ENCODE measurements at regions not wholly inside any gene's neighbourhood (a gene's known extent, or its start where the extent isn't known, plus 50 kb on each side); places are given as distances from the start of the nearest gene placed in this dataset.
"Not testable (repeated sequence)": the region's sequence is repeated elsewhere in the genome, so short reads cannot be mapped to it uniquely, and the experiment has no call there.

GRCh38 chr9:30932226-30932625 lies 1452.2 kb upstream of the ACO1 start:
- Mint-ChIP-seq H3K4me1 (peaks cover 0 to 1% (median 0%) of the 10 kb centered on the region in 7 donors), H3K9me3 (no peaks in the 10 kb centered on the region), H3K27me3 (peaks cover 0 to 5% (median 0%) of the 10 kb centered on the region in 5 donors), H3K4me3 (no peak overlapping the region), H3K36me3 (no peaks in the 10 kb centered on the region), H3K27ac (no peak overlapping the region)
- Histone ChIP-seq H3K9me3 (ENCODE audit: control insufficient read depth in 2 of 3, low read length in 3 of 3) (no peaks in the 10 kb centered on the region), H3K36me3 (ENCODE audit: control insufficient read depth in 2 of 3, insufficient read depth in 3 of 3, low read length in 3 of 3) (no peaks in the 10 kb centered on the region), H3K27me3 (ENCODE audit: control insufficient read depth in 2 of 2, insufficient read depth in 2 of 2, low read length in 2 of 2) (no peaks in the 10 kb centered on the region), H3K27ac (ENCODE audit: low read depth, low read length) (no peak overlapping the region), H3K4me3 (ENCODE audit: low read length) (no peak overlapping the region), H3K4me1 (ENCODE audit: control insufficient read depth in 2 of 2, insufficient read depth in 2 of 2, low read length in 2 of 2) (no peaks in the 10 kb centered on the region)
- ChIA-PET CTCF (no interaction called here), POLR2A (no interaction called here)
- no peak for ATAC-seq
- no peak for DNase-seq
- intact Hi-C loops (cut with micrococcal nuclease) = no loop called here

GRCh38 chr9:30935730-30936129 lies 1448.7 kb upstream of the ACO1 start:
- Mint-ChIP-seq H3K27ac (no peak overlapping the region), H3K4me1 (peaks cover 0 to 1% (median 0%) of the 10 kb centered on the region in 7 donors), H3K36me3 (no peaks in the 10 kb centered on the region), H3K4me3 (no peak overlapping the region), H3K9me3 (no peaks in the 10 kb centered on the region), H3K27me3 (peaks cover 0 to 5% (median 0%) of the 10 kb centered on the region in 5 donors)
- Histone ChIP-seq H3K27me3 (ENCODE audit: control insufficient read depth in 2 of 2, insufficient read depth in 2 of 2, low read length in 2 of 2) (no peaks in the 10 kb centered on the region), H3K27ac (ENCODE audit: low read depth, low read length) (no peak overlapping the region), H3K36me3 (ENCODE audit: control insufficient read depth in 2 of 3, insufficient read depth in 3 of 3, low read length in 3 of 3) (no peaks in the 10 kb centered on the region), H3K9me3 (ENCODE audit: control insufficient read depth in 2 of 3, low read length in 3 of 3) (no peaks in the 10 kb centered on the region), H3K4me1 (ENCODE audit: control insufficient read depth in 2 of 2, insufficient read depth in 2 of 2, low read length in 2 of 2) (no peaks in the 10 kb centered on the region), H3K4me3 (ENCODE audit: low read length) (no peak overlapping the region)
- DNase-seq (no peak), ATAC-seq (no peak)
- intact Hi-C loops (cut with micrococcal nuclease) = no loop called here
- CTCF ChIA-PET = interaction anchor here (0.6 kb wide), 1 partner anchor 368 kb away, joined by 4 read pairs; no protein-coding TSS in a partner anchor
- POLR2A ChIA-PET = no interaction called here

- no peak overlapping the region for H3K4me3 ChIP-seq (ENCODE audit: low read length)
- H3K36me3 Mint-ChIP-seq = no peaks in the 10 kb centered on the region
- H3K9me3 Mint-ChIP-seq = no peaks in the 10 kb centered on the region
- no peaks in the 10 kb centered on the region for H3K9me3 ChIP-seq (ENCODE audit: control insufficient read depth in 2 of 3, low read length in 3 of 3)
- no peaks in the 10 kb centered on the region for H3K27me3 ChIP-seq (ENCODE audit: control insufficient read depth in 2 of 2, insufficient read depth in 2 of 2, low read length in 2 of 2)
- H3K4me1 ChIP-seq (ENCODE audit: control insufficient read depth in 2 of 2, insufficient read depth in 2 of 2, low read length in 2 of 2) = no peaks in the 10 kb centered on the region
- H3K4me1 Mint-ChIP-seq = peaks cover 0 to 1% (median 0%) of the 10 kb centered on the region in 7 donors
- POLR2A ChIA-PET = no interaction called here
- H3K4me3 Mint-ChIP-seq = no peak overlapping the region
- H3K27me3 Mint-ChIP-seq = peaks cover 0 to 5% (median 0%) of the 10 kb centered on the region in 5 donors
- H3K27ac ChIP-seq (ENCODE audit: low read depth, low read length) = no peak overlapping the region
- CTCF ChIA-PET = no interaction called here
- intact Hi-C loops (cut with micrococcal nuclease) = no loop called here
- no peaks in the 10 kb centered on the region for H3K36me3 ChIP-seq (ENCODE audit: control insufficient read depth in 2 of 3, insufficient read depth in 3 of 3, low read length in 3 of 3)
- H3K27ac Mint-ChIP-seq = no peak overlapping the region
- no peak for DNase-seq
- no peak for ATAC-seq
Measured at GRCh38 chr9:30937106-30937505, 1447.3 kb upstream of the ACO1 start.

- H3K4me1 ChIP-seq (ENCODE audit: control insufficient read depth in 2 of 2, insufficient read depth in 2 of 2, low read length in 2 of 2); H3K36me3 ChIP-seq (ENCODE audit: control insufficient read depth in 2 of 3, insufficient read depth in 3 of 3, low read length in 3 of 3); CTCF ChIA-PET; intact Hi-C loops (cut with micrococcal nuclease); DNase-seq; H3K4me3 Mint-ChIP-seq; H3K27ac ChIP-seq (ENCODE audit: low read depth, low read length); H3K36me3 Mint-ChIP-seq; H3K27me3 ChIP-seq (ENCODE audit: control insufficient read depth in 2 of 2, insufficient read depth in 2 of 2, low read length in 2 of 2); H3K4me3 ChIP-seq (ENCODE audit: low read length); H3K4me1 Mint-ChIP-seq; POLR2A ChIA-PET; H3K27me3 Mint-ChIP-seq; ATAC-seq; H3K27ac Mint-ChIP-seq; H3K9me3 ChIP-seq (ENCODE audit: control insufficient read depth in 2 of 3, low read length in 3 of 3): not testable (repeated sequence)
- peaks cover 0 to 13% (median 4%) of the 10 kb centered on the region in 11 donors for H3K9me3 Mint-ChIP-seq
Measured at GRCh38 chr9:30942852-30943251, 1441.6 kb upstream of the ACO1 start.

GRCh38 chr9:30943446-30944224 lies 1440.8 kb upstream of the ACO1 start:
- Mint-ChIP-seq H3K27me3 (no peaks in the 10 kb centered on the region), H3K4me1 (no peaks in the 10 kb centered on the region), H3K4me3 (no peak overlapping the region), H3K9me3 (peaks cover 0 to 17% (median 4%) of the 10 kb centered on the region in 11 donors), H3K27ac (no peak overlapping the region), H3K36me3 (peaks cover 0 to 3% (median 0%) of the 10 kb centered on the region in 5 donors)
- Histone ChIP-seq H3K27me3 (ENCODE audit: control insufficient read depth in 2 of 2, insufficient read depth in 2 of 2, low read length in 2 of 2) (no peaks in the 10 kb centered on the region), H3K4me3 (ENCODE audit: low read length) (no peak overlapping the region), H3K27ac (ENCODE audit: low read depth, low read length) (no peak overlapping the region), H3K36me3 (ENCODE audit: control insufficient read depth in 2 of 3, insufficient read depth in 3 of 3, low read length in 3 of 3) (no peaks in the 10 kb centered on the region), H3K9me3 (ENCODE audit: control insufficient read depth in 2 of 3, low read length in 3 of 3) (no peaks in the 10 kb centered on the region), H3K4me1 (ENCODE audit: control insufficient read depth in 2 of 2, insufficient read depth in 2 of 2, low read length in 2 of 2) (no peaks in the 10 kb centered on the region)
- DNase-seq = no peak
- CTCF ChIA-PET = no interaction called here
- intact Hi-C loops (cut with micrococcal nuclease) = no loop called here
- POLR2A ChIA-PET = no interaction called here
- ATAC-seq = no peak

GRCh38 chr9:30944225-30944569 lies 1440.2 kb upstream of the ACO1 start:
- ATAC-seq = no peak
- peaks cover 0 to 23% (median 5%) of the 10 kb centered on the region in 11 donors for H3K9me3 Mint-ChIP-seq
- H3K36me3 Mint-ChIP-seq = peaks cover 0 to 3% (median 0%) of the 10 kb centered on the region in 5 donors
- Histone ChIP-seq H3K27ac (ENCODE audit: low read depth, low read length) (no peak overlapping the region), H3K36me3 (ENCODE audit: control insufficient read depth in 2 of 3, insufficient read depth in 3 of 3, low read length in 3 of 3) (no peaks in the 10 kb centered on the region), H3K9me3 (ENCODE audit: control insufficient read depth in 2 of 3, low read length in 3 of 3) (no peaks in the 10 kb centered on the region), H3K4me3 (ENCODE audit: low read length) (no peak overlapping the region), H3K27me3 (ENCODE audit: control insufficient read depth in 2 of 2, insufficient read depth in 2 of 2, low read length in 2 of 2) (no peaks in the 10 kb centered on the region), H3K4me1 (ENCODE audit: control insufficient read depth in 2 of 2, insufficient read depth in 2 of 2, low read length in 2 of 2) (no peaks in the 10 kb centered on the region)
- no peaks in the 10 kb centered on the region for H3K27me3 Mint-ChIP-seq
- CTCF ChIA-PET = no interaction called here
- intact Hi-C loops (cut with micrococcal nuclease) = no loop called here
- no peak overlapping the region for H3K27ac Mint-ChIP-seq
- POLR2A ChIA-PET = no interaction called here
- no peak overlapping the region for H3K4me3 Mint-ChIP-seq
- DNase-seq = no peak
- no peaks in the 10 kb centered on the region for H3K4me1 Mint-ChIP-seq

GRCh38 chr9:30944741-30945280 lies 1439.6 kb upstream of the ACO1 start:
- H3K4me3 Mint-ChIP-seq = no peak overlapping the region
- H3K36me3 ChIP-seq (ENCODE audit: control insufficient read depth in 2 of 3, insufficient read depth in 3 of 3, low read length in 3 of 3) = no peaks in the 10 kb centered on the region
- no peaks in the 10 kb centered on the region for H3K9me3 ChIP-seq (ENCODE audit: control insufficient read depth in 2 of 3, low read length in 3 of 3)
- H3K27me3 ChIP-seq (ENCODE audit: control insufficient read depth in 2 of 2, insufficient read depth in 2 of 2, low read length in 2 of 2) = no peaks in the 10 kb centered on the region
- ChIA-PET CTCF (no interaction called here), POLR2A (no interaction called here)
- peaks cover 0 to 3% (median 0%) of the 10 kb centered on the region in 5 donors for H3K36me3 Mint-ChIP-seq
- no peak overlapping the region for H3K4me3 ChIP-seq (ENCODE audit: low read length)
- H3K27ac Mint-ChIP-seq = no peak overlapping the region
- intact Hi-C loops (cut with micrococcal nuclease) = no loop called here
- DNase-seq (no peak), ATAC-seq (no peak)
- H3K9me3 Mint-ChIP-seq = peaks cover 0 to 28% (median 5%) of the 10 kb centered on the region in 11 donors
- H3K27ac ChIP-seq (ENCODE audit: low read depth, low read length) = no peak overlapping the region
- no peaks in the 10 kb centered on the region for H3K27me3 Mint-ChIP-seq
- no peaks in the 10 kb centered on the region for H3K4me1 ChIP-seq (ENCODE audit: control insufficient read depth in 2 of 2, insufficient read depth in 2 of 2, low read length in 2 of 2)
- no peaks in the 10 kb centered on the region for H3K4me1 Mint-ChIP-seq
